SIG-M5 treated with dmso at 0.1 percent for 504 hours (cell line): ENCODE measurements at regions not wholly inside any gene's neighbourhood (a gene's known extent, or its start where the extent isn't known, plus 50 kb on each side); places are given as distances from the start of the nearest gene placed in this dataset.

Experiments
- DNase-seq: peaks from one replicate; lab custom pipeline; 2025; ENCODE audit not compliant: unreplicated experiment; lab: John Stamatoyannopoulos, UW

DNA sequence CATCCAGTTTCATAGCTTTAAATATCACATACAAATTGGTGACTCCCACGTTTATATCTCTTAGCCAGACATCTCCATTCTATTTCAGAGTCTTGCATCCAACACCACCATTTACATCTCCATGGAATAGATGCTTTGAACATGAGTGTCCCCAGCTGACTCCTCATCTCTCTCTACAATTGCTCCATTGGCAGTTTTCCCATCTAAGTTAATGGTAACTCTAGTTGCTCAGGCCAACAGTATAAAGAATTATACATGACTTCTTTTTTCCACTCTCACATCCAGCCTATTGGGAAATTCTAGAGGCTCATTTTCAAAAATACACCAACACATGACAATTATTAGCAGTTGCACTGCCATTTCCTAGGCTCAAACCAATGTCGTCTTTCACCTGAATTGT lies 388.2 kb downstream of the STIM2 start:
- DNase-seq, result no peak

DNA sequence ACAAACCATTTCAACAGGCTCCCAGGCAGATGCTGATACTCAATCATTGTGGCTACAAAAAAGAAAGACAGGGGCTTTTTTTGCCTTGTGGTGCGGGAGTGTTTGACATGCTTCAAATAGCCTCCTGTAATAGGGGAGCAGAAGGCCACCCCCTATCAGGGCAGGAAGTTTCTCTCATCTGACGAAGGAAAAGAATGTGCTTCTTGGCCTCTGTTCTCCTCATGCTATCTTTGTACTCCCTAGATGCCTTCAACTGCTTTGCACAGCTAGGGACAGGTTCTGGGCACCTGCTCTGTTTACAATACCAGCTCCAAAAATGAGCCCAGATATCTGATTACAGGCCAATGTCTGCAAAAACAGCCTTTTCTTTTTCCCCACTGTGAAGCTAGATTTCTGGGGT lies 391.1 kb downstream of the STIM2 start:
- no peak for DNase-seq

DNA sequence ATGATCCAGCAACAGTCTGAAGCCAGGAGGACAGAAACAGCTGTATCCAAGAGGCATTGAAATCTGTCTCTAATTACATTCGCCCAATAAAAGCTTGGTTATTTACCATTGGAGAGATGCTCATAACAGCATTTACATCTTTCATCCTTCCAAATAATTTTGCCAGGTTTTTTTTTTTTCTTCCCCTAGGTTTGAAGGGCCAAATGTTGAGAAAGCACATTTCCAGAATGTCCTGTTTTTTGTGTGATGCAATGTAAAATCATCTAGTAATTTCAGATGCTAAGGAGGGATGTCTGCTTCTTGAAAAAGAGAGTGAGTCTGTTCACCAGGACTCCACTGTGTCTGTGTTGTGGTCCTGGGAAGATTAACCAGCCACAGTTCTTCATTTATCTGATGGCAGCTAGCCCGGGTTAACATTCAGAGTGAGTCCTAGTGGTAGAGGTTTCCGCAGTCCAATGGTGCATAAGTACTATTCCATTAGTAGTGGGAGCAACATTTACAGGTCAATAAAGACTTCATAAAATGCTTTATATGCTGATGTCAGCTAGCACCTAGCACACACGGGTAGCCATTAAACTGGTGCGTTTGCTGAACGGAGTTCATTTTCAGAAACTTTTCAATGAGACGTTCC lies 406.8 kb downstream of the STIM2 start:
- no peak for DNase-seq

DNA sequence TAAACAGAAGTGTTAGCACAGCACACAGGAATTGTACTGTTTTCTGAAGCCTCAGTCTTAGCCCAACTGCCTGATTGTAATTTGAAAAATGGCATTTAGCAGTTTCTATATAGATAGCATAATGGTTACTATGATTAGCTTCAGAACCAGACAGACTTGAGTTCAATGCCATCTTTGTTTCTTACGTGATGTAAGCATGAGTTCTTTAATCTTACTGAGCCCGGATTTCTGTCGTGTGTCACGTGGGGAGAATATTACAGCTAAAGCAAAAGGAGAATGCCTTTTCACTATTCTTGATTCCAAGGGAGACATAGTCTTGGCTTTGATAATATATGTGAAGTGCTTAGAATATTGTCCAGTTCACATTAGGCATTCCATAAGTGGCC lies 407.3 kb downstream of the STIM2 start:
- no peak for DNase-seq

DNA sequence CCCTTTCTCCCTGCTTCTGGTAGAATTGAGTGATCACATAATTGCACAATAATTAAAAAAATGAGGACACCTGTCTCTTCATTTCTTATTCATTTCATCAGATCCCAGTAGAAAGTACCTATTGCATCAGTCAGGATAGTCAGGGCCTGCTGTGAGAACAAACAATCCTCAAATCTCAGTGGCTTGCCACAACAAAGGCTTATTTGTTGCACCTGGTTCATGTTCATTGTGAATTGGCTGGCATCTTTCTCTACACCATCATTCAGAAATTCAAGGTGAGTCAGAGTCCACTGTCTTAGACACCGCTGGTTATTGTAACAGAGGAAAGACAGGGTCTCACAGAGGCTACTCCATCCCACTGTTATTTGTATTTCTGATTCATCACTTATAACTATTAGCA lies 409.8 kb downstream of the STIM2 start:
- DNase-seq, result no peak

DNA sequence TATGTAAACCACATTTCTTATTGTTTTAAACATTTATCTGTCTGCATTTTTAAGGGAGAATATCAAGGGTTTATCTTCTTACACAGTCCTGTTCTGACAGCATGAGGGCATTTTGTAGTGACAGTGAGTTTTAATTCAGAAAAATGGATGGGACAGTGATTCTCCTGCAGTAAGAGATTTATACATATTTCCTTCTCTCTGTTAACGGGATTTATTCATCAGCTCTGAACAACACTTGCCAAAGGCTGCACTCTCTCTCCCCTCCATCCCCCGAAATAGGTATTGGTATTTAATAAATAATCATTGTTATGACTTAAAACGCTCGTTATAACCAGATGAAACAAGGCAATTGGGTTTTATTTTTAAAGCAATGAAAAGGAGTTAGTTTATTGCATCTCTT lies 410.9 kb downstream of the STIM2 start:
- DNase-seq, result no peak

DNA sequence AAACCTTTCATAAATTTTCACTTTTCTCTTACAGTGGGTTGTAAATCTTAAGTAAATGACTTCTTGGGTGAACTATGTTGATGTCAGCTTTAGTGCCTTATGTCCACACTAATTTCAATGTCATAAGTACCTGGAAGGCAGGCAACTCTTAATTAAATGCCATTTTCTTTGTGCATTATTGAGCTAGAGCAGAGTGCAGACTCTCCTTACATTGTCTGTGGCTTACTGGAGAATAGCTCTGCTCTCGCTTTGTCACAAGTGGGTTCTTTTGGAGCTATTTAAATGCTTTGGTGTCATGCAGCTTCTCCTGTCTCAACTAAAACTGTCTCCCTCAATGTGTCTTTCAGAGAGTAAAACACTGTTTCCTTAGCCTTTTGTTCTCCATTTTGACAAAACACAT lies 411.6 kb downstream of the STIM2 start:
- DNase-seq, result no peak

DNA sequence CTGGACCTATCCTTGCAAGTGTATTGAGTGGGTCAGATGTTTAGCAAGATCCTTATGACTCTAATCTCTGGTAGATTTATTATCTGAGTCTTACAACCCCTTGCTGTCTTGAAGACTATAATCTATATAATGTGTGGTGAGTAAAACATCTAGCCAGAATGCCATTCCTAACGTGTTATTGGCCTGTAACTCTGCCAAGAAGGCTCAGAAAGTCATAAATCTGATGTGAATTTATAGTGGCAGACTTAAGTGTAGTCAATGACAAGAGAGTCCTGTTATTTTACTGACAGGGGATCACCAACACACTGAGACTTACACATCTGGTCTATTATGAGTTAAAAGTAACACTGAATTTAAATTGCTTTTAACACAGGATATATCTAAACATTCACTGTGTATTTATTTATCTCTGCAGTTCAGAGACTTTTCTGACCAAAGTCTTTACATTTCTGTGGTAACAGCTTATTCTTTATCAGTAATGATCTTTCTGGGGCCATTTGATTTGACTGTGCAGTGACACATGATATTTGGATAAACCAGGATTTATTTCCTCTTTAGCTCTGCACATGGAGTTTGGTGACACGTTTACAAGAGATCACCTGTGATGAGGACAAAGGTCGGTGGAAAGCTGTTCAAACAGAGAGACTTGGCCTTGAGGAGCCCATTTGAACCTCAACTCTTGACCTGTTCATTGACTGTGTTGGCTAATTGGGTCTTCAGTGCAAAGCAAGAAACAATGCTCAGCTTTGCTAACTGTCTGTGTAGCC lies 415.8 kb downstream of the STIM2 start:
- no peak for DNase-seq

DNA sequence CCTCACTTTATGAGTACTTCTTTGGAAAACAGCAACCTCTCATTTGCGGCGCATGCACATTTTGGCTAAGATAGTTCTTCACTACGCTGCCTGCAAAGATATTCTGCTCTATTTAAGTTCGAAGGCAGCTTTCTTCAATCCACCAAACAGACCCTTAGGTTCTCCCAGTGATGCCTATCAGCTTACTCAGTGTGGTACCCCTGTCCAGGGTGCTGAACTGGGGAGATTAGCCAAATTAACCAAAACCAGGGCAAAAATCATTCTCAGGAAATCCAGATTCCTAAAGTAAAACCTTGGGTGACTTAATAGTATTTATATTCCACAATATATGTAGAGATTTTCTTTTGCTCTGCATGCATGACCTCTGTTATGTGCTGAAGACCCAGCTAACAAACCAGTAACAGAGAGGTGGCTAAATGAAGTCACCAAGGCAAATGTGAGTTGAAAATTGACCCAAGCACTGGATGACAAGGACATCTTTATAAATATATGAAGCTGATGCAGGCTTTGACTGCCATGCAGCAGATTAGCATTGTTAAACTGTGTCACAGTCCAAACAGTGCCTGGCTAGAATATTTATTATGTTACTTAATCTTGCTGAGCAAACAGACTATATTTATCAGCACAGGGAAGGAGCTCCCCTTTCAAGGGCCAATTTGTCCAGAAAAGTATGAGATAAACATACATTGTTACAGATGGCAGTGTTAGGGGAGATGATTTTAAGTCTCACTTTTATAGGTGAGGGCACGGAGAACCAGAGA lies 418.2 kb downstream of the STIM2 start:
- DNase-seq, result peak; percentile 4

DNA sequence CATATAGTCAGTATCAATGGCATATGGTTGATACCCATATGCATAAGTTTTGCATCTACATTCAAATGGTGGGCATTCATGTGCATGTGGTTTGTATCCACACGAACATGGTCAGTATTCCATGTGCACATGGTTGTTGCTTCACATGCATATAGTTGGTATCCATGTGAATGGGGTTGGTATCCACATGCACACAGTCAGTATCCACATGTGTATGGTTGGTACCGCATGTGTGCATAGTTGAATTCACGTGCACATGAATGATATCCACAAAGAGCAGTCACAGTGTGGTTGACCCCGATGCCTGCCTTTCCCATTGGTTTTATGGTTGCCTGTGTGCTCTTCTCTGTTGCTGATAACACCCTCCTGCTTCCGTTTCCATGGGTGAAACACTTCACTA lies 427.9 kb downstream of the STIM2 start:
- no peak for DNase-seq

DNA sequence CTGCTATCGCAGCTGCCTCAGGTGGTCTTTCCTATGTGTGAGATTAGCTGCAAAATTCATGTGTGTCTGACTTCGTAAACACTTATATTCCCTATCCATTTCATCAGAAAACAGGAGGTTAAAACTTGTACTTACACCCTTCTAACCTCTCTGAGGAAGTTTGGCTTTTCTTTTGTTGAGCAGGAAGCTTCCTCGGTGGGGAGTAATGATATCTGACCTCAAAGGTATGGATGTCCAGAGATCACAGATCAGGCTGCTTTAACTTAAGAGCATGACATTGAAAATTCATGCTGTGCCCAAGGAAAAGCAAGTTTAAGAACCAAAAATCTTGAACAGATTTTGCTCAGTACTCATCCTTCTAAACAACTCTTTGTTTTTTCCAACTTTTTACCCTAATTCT lies 429.1 kb downstream of the STIM2 start:
- no peak for DNase-seq

DNA sequence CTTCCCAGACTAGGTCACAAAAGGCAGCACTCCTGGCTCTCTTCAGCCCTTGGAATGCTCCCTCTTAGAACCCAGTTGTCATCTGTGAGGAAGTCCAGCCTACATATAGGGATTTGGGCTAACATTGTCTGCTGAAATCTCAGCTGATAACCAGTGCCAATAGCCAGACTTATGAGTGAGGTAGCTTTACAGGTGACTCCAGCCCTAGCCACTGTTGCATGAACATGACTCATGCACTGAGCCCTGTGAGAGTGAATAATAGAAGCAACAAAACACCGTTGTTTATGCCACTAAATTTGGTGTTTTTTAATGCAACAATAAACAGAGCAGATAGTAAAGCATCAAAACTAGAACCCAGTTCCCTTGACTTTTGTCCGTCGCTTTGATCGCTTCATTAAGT lies 433.2 kb downstream of the STIM2 start:
- DNase-seq, result no peak

DNA sequence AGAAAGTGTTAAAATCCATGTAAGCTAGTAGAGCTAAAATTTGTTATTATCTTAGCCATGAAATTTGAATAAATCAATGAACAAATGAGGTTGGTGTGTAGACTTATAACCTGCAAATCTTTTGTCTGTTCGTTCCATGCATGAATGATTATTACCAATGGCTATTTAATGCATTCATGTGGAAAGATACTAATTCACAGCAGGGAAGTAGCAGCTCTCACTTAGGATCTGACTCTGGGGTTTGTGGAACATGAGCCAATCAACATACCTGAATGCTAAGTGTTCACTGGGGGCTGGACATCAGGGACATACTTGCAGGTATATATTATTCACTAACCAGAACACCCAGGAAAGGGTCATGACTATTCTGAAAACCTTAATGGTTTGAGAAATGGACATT lies 444.1 kb downstream of the STIM2 start:
- no peak for DNase-seq

DNA sequence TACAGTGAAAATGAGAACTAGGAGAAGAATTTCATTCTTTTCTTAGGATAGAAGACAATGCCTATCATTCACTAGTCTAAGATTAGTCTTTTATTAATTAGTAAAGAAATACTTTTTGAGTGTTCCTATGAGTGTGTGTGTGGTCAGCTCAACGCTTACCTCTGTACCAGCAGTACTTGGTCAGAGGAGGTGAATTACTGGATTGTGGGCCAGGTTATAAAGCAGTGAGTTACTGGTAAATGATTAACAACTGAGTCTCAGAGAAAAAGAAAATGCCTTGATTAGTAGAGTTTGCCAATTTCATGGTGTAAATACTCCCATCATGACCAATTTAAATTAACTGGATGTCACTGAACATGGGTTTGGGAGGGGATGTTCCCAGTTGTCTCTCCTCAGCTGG lies 444.6 kb downstream of the STIM2 start:
- no peak for DNase-seq

DNA sequence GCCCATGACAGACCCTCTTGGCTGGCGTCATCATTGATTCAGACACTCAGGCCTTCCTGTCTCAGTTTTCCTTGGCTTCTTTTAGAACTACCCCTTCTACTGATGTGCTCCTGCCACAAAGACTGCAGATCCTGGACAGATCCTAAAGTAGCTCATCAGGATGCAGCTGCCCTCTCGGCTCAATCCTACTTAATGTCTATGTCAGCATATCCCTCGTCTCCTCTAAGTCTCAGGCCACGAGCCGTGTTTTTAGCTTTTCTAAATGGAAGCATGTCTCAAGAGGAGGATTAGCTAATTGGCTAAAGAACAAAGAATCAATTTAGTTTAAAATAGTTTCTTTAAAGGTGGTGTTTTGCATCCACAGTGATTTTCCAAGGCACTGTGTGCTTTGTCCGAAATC lies 447.7 kb downstream of the STIM2 start:
- no peak for DNase-seq

DNA sequence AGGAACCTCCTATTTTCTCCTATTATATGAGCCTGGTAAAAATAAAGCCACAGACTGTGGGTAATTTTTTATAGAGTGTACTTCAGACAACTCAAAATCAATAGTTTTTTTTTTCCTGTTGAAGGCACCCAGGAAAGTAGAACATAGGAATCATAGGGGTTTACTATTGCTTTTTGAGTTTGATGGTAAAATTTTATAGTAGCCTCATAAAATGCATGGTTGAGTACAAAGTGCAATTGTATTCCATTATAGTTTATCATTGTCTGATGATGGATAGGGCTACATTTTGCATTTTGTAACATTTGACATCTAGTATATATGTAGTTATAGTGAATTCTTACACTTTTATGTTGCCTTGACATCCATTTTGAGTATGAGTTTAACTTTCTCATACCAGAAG lies 455.0 kb downstream of the STIM2 start:
- DNase-seq, result no peak

DNA sequence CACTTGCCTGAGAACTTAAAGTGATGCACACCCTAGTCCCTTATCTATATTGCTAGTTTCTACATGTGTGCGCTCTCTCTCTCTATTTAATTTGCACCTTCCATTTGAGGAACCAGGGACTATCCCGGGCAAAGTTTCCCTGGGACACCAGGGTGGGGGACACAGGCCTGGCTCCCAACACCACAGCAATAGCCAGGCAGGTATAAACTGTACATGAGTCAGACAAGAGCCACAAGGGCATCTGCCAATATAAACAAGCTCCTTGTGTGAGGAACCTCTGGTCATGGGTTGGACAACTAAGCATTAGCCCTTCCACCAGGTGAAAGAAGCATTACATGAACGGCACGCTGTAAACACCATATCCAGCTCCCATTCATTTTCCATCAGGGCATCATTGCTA lies 455.5 kb downstream of the STIM2 start:
- DNase-seq, result no peak

DNA sequence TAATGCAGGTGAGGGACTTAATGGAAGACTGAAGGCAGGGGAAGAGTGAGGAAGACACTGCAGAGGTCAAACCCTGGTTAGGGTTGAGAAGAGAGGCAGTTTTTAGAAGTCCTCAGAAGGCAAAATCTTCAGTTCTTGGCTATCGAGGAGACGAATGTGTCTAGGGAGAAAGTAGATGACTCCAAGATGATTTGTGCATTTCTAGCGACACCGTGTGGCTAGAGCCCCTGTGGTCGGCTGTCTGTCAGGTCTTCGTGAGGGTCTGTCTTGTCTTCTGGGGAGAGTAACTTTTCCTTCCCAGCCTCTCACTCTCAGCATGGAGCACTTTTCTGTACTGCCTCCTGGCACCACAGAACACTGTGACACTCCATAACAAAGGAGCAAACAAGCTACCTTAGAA lies 458.1 kb downstream of the STIM2 start:
- peak; percentile 23 for DNase-seq

DNA sequence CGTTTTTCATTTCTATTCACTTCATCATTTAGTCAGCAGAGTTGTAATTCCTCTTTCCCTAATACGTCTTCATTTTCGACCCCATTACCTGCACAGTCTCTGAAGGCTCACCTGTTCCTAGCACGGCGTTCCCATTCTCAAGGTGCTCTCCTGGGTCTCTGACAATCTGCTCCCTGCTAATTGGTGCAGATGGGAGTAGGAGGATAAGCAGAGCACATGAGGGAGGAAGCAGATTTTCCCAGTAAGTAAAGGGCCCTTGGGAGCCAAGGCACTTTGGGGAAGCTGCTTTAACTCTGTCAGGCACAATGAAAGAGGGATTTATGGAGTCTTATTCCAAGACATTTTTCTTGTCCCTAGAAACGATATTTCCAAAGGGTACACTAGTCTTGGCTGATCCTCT lies 466.4 kb downstream of the STIM2 start:
- no peak for DNase-seq

DNA sequence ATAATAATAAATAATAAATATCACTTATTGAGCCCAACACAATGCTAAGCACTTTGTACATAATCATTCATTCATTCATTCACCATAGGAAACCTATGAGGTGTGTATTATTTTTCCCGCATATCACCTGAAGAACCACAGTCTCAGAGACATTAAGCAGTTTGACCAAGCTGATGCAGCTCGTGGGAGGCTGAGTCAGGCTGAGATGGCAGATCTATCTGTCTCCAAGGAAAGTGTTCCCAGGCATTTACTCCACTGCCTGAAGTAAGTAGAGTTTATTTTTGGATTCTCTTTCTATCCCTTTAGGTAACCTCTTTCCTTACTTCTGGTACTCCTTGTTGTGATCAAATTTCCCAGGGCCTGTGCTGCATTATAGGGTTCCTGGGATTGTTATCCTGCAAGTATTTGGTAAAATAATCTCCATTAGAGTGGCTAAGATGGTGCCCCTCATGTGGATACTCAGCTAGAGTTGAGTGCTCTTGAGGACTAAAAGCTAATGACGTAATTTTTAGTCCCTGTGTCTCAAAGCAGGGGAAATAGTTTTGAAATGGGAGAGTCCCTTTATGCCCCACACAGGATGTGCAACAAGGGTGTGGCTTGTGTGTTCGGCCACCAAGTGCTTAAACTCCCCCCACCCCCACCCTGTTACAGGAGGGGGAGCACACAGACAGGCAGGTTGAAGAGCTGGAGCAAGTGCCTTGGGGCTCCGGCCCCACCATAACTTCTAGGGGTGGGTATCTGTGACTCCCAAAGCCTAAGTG lies 467.0 kb downstream of the STIM2 start:
- peak; percentile 38 for DNase-seq

DNA sequence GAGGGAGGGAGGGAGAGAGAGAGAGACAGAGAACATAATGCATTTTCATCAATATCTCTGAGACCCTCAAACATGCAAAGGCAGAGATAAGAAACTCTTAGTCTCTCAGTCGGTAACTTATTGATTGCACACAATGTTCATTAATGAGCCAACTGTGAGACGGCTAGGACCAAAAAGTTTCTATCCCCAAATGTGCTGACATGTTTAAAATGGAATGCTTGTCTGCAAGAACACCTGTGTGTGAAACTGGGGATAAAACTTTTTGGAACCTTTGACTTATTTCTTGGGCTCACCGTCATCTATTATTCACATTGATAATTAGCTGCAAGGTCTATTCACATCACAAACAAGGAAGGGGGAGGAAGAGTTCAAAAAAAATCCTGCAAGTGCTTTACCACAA lies 477.9 kb downstream of the STIM2 start:
- DNase-seq, result no peak

DNA sequence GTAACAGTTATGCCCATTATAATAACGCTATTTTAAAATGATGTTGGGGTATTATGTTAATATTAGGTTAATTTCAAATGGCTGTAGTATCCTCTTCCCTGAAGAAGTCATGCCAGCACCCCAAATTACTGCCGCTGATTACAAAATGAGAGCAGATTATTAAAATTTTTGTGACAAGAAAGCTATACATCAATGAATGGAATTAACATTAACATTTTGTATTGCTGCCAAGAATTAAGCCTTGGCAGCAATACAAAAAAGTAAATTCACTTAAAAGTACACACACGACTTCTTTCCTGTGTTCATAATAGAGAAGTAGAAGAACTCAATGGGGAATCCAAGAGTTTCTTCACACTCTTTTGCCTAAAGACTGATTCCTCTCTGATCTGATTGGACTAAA lies 482.8 kb downstream of the STIM2 start:
- no peak for DNase-seq
